ENCODE measurements at regions not wholly inside any gene's neighbourhood (a gene's known extent, or its start where the extent isn't known, plus 50 kb on each side); places are given as distances from the start of the nearest gene placed in this dataset.

DNA sequence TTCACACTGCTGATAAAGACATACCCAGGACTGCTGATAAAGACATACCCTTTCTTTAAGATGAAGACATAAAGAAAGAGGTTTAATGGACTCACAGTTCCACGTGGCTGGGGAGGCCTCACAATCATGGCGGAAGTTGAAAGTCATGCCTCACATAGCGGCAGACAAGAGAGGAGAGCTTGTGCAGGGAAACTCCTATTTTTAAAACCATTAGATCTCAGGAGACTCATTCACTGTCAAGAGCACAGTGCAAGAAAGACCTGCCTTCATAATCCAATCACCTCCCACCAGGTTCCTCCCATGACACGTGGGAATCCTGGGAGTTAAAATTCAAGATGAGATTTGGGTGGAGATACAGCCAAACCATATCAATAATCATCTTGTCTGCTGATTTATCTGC lies 278.1 kb downstream of the SLC6A15 start:
- TF ChIP-seq CTCF (IDR thresholded peaks at IDR 0.05) (no peak), EZH2 (IDR thresholded peaks at IDR 0.05; ENCODE audit: borderline replicate concordance, insufficient read depth, low read depth, low read length, poor library complexity, severe bottlenecking) (no peak)

Measured in B cell (primary cell).